ENCODE measurements at regions not wholly inside any gene's neighbourhood (a gene's known extent, or its start where the extent isn't known, plus 50 kb on each side); places are given as distances from the start of the nearest gene placed in this dataset.

- TF ChIP-seq CTCF (IDR thresholded peaks at IDR 0.05): no peak
- no peak for TF ChIP-seq POLR2A (IDR thresholded peaks at IDR 0.05)
- no peak for TF ChIP-seq EP300 (IDR thresholded peaks at IDR 0.05)
Observed at GRCh38 chr6:88449770-88450169, 283.6 kb upstream of the CNR1 start.

Measured in ovary (tissue), 3 donors.